HT-29 (cell line): ENCODE measurements at regions not wholly inside any gene's neighbourhood (a gene's known extent, or its start where the extent isn't known, plus 50 kb on each side); places are given as distances from the start of the nearest gene placed in this dataset.
"Not testable (repeated sequence)": the region's sequence is repeated elsewhere in the genome, so short reads cannot be mapped to it uniquely, and the experiment has no call there.

Source experiments
- DNase-seq: peaks from one replicate; pipeline ENCODE4 v3.0.0-alpha.2; 2015; ENCODE audit warnings: low spot score

GRCh38 chr14:82785756-82786482, 1252.3 kb upstream of the SEL1L start:
- no peak for DNase-seq

GRCh38 chr14:82786483-82786880, 1252.8 kb upstream of the SEL1L start:
- DNase-seq: no peak

DNA sequence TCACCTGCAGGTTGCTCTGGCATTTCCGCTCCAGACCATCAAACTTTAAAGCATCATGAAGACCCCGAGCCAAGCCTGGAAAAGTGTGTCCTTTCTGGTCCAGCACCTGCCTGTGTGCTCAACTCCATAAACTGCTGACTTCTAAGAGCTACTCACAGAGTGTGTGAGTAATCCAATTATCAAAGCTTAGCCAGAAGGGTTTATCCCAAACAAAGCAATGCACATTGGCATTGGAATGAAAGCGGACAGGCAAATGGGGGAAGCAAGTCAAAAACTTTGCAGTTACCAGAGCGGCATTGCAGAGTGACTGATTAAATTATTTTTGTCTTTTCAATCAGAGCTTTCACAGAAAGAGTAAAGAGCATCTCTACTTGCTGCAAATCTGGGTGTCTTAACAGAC, 1262.4 kb upstream of the SEL1L start:
- no peak for DNase-seq

- no peak for DNase-seq
These were observed 1264.6 kb upstream of the SEL1L start for GRCh38 chr14:82798276-82798675.

GRCh38 chr14:82805892-82806825, 1272.5 kb upstream of the SEL1L start:
- DNase-seq: no peak

- DNase-seq: no peak
These were observed 1277.6 kb upstream of the SEL1L start for GRCh38 chr14:82811246-82811645.

- not testable (repeated sequence) for DNase-seq
These were observed 1280.7 kb upstream of the SEL1L start for GRCh38 chr14:82814339-82814738.

GRCh38 chr14:82830596-82830995, 1296.9 kb upstream of the SEL1L start:
- DNase-seq: no peak

GRCh38 chr14:82836256-82836950, 1302.8 kb upstream of the SEL1L start:
- no peak for DNase-seq

- DNase-seq: no peak
These were observed 1304.0 kb upstream of the SEL1L start for GRCh38 chr14:82837611-82838140.

DNA sequence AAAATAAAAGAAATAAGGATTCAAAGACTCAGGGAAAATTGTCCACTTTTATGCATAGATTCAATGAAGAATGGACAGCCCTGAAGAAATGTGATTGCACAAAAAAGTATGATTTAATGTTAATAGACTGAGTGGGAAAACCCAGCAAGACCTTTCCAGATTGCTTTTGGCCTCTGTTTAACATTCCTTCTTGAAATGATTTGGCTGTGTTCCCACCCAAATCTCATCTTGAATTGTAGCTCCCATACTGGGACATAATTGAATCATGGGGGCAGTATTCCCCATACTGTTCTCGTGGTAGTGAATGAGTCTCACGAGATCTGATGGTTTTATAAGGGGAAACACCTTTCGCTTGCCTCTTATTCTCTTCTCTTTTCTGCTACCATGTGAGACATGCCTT, 1316.9 kb upstream of the SEL1L start:
- no peak for DNase-seq

DNA sequence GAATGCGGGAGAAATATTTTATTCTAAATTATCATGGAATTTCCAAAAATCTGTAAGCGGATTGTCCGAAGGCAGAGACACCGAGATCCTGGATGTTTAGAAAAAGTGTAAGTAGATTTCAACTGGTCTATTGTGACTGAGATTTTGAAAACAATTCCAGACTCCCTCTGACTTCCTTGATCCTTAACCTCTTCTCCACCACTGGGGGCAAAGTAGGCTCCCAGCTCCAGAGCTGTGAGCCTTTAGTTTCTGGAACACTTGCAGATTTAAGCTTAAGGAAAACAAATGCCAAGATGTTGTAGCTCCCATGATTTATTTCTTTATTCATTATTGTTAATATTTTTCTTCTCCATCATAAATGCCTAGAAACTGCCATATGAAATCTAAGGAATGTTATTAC, 1320.5 kb upstream of the SEL1L start:
- DNase-seq: no peak

DNA sequence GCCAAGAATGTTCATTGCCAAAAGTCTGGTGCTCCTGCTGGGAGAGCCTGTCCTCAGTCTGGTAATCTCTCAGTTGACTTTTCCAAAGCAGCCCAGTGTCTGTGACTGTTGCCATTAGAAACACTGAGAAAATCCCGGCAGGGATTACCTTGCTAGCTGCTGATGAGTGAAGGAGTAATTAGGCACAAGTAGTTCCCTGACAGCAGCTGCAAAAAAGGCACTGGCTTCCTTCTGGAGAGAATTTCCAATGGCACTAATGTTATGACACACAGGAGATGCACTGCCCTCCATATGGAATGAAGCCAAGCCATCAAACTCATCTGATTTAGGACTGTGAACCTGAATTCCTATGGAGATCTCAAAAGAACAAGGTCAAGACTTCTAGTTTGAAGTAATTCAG, 1321.2 kb upstream of the SEL1L start:
- DNase-seq: no peak

GRCh38 chr14:82855912-82856391, 1322.3 kb upstream of the SEL1L start:
- peak; percentile 25 for DNase-seq

GRCh38 chr14:82861313-82861712, 1327.7 kb upstream of the SEL1L start:
- DNase-seq: no peak

DNA sequence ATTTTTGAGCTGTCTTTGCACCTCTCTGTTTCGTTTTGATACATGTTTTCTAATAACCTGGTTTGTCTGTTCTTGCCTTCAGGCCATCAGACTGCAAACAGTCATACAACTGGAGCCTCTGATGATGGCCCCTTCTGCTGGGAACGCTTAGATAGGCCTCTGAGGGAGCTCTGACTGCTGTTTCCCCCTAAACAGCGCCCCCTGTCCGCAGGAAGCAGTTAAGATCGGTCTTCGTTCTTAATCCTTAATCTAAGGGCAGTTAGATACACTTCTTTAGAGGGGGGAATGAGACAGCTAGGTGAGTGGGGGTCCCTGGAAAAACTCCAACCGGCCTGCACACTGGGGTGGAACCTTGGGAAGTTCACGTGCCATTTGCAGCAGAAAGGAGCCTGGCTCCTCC, 1338.8 kb upstream of the SEL1L start:
- DNase-seq: no peak

- no peak for DNase-seq
These were observed 1345.3 kb upstream of the SEL1L start for GRCh38 chr14:82878951-82879350.

GRCh38 chr14:82879949-82880535, 1346.4 kb upstream of the SEL1L start:
- no peak for DNase-seq

- no peak for DNase-seq
These were observed 1353.0 kb upstream of the SEL1L start for GRCh38 chr14:82886670-82887069.

DNA sequence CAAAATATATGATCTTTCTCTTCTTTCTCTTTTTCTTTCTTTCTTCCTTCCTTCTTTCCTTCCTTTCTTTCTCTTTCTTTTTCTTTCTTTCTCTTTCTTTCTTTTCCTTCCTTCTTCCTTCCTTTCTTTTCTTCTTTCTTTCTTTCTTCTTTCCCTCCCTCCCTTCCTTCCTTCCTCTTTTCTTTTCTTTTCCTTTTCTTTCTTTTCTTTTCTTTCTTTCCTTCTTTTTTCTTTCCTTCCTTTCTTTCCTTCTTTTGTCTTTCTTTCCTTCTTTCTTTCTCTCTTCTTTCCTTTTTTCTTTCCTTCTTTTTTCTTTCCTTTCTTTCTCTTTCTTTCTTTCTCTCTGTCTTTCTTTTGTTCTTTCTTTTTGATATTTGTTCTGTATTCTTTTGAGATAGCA, 1356.0 kb upstream of the SEL1L start:
- DNase-seq: no peak

- DNase-seq: no peak
These were observed 1362.8 kb upstream of the SEL1L start for GRCh38 chr14:82896476-82896875.
